ENCODE measurements at regions not wholly inside any gene's neighbourhood (a gene's known extent, or its start where the extent isn't known, plus 50 kb on each side); places are given as distances from the start of the nearest gene placed in this dataset.

DNA sequence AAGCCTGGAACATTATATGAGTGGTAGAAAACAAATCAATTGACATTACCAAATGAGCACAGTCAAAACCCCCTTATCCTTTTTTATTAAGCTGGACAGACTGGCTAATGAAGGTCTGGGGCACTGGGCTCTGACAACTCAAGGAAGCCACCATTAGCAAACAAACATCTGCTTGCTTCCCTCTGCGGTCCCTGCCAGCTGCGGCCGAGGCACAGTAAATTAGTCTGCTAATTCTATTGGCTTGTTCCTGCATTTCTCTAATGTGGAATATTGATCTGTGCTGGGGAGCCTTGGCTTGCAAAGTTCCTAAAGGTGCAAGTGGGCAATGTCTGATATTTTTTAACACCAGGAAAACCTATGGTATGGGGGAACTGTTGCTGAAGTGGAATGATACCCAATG lies 300.3 kb downstream of the MTX2 start (continued):
- TF ChIP-seq, protein P1, sequence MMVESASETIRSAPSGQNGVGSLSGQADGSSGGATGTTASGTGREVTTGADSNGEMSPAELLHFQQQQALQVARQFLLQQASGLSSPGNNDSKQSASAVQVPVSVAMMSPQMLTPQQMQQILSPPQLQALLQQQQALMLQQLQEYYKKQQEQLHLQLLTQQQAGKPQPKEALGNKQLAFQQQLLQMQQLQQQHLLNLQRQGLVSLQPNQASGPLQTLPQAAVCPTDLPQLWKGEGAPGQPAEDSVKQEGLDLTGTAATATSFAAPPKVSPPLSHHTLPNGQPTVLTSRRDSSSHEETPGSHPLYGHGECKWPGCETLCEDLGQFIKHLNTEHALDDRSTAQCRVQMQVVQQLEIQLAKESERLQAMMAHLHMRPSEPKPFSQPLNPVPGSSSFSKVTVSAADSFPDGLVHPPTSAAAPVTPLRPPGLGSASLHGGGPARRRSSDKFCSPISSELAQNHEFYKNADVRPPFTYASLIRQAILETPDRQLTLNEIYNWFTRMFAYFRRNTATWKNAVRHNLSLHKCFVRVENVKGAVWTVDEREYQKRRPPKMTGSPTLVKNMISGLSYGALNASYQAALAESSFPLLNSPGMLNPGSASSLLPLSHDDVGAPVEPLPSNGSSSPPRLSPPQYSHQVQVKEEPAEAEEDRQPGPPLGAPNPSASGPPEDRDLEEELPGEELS (CRISPR knock-in tag; IDR thresholded peaks at IDR 0.05), result no peak
- no peak for TF ChIP-seq ELF4 (CRISPR knock-in tag; IDR thresholded peaks at IDR 0.05; ENCODE audit: low read depth)
- TF ChIP-seq, protein P2, sequence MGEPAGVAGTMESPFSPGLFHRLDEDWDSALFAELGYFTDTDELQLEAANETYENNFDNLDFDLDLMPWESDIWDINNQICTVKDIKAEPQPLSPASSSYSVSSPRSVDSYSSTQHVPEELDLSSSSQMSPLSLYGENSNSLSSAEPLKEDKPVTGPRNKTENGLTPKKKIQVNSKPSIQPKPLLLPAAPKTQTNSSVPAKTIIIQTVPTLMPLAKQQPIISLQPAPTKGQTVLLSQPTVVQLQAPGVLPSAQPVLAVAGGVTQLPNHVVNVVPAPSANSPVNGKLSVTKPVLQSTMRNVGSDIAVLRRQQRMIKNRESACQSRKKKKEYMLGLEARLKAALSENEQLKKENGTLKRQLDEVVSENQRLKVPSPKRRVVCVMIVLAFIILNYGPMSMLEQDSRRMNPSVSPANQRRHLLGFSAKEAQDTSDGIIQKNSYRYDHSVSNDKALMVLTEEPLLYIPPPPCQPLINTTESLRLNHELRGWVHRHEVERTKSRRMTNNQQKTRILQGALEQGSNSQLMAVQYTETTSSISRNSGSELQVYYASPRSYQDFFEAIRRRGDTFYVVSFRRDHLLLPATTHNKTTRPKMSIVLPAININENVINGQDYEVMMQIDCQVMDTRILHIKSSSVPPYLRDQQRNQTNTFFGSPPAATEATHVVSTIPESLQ (CRISPR knock-in tag; IDR thresholded peaks at IDR 0.05), result no peak

DNA sequence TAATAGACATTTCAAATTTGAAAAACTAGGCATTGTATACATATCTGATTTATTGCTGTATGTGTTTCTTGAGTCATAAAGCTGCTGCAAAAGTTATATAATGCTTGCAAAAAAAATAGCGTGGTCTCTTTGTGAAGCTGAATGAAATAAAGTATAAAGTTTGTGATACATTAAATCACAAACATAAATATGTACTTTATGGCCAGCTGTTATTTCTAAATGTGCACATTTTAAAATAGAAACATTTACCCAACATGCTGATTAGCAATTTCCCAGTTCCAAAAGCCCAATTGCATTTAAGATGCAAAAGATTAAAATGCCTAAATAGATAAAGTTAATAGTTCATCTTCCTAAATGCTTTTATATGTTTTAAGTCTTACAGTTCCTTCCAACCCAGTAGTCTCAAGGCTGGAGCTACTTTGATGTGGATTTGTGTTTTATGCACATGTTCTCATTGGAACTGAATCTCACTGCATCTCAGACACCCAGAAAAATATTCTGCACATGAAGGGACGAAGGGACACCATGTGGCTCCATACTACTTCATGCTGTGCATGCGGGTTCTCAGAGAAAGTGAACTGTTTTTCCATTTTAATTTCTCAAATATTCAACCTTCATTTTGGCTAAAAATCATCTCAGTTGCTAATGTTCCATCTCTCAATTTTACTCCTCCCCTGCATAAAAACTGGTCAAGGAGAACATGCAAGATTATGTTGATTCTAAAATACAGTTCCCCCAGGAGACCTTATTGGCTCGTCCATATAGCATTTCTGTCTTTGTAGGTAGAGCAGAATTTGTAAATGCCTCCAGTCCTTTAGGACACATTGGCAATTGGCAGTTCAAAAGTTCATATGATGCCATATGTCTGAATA lies 304.6 kb downstream of the MTX2 start:
- CTCF ChIA-PET, result interaction anchor here (1.0 to 2.3 kb wide), 3 partner anchors 19 to 78 kb away, joined by 3 to 15 read pairs (median 7); no protein-coding TSS in a partner anchor
- POLR2A ChIA-PET, result interaction anchor here (0.8 kb wide), 1 partner anchor 476 kb away, joined by 3 read pairs; no protein-coding TSS in a partner anchor

More for the DNA sequence above, 304.6 kb downstream of the MTX2 start:
- no peak overlapping the region for H3K4me3 Mint-ChIP-seq
- peaks cover 5% of the 10 kb centered on the region for H3K9me3 Mint-ChIP-seq
- H3K27me3 Mint-ChIP-seq (ENCODE audit: low read depth), result no peaks in the 10 kb centered on the region
- DNase-seq (ENCODE audit: low spot score), result no peak
- H3K36me3 Mint-ChIP-seq, result no peaks in the 10 kb centered on the region
- peaks cover 8% of the 10 kb centered on the region for H3K4me1 Mint-ChIP-seq
- no peak overlapping the region for H3K27ac Mint-ChIP-seq
- TF ChIP-seq CBFB (CRISPR knock-in tag; IDR thresholded peaks at IDR 0.05; ENCODE audit: low read depth) (no peak), ZNF317 (CRISPR knock-in tag; IDR thresholded peaks at IDR 0.05; ENCODE audit: borderline replicate concordance, low read depth) (no peak), CREM (CRISPR knock-in tag; IDR thresholded peaks at IDR 0.05) (no peak), ZBTB21 (CRISPR knock-in tag; IDR thresholded peaks at IDR 0.05; ENCODE audit: borderline replicate concordance) (no peak), RELA (CRISPR knock-in tag; IDR thresholded peaks at IDR 0.05; ENCODE audit: borderline replicate concordance) (no peak), KAT7 (CRISPR knock-in tag; IDR thresholded peaks at IDR 0.05; ENCODE audit: borderline replicate concordance) (no peak), ZNF423 (CRISPR knock-in tag; IDR thresholded peaks at IDR 0.05) (no peak)
- TF ChIP-seq, protein P1 (CRISPR knock-in tag; IDR thresholded peaks at IDR 0.05), result no peak
- TF ChIP-seq, protein P3, sequence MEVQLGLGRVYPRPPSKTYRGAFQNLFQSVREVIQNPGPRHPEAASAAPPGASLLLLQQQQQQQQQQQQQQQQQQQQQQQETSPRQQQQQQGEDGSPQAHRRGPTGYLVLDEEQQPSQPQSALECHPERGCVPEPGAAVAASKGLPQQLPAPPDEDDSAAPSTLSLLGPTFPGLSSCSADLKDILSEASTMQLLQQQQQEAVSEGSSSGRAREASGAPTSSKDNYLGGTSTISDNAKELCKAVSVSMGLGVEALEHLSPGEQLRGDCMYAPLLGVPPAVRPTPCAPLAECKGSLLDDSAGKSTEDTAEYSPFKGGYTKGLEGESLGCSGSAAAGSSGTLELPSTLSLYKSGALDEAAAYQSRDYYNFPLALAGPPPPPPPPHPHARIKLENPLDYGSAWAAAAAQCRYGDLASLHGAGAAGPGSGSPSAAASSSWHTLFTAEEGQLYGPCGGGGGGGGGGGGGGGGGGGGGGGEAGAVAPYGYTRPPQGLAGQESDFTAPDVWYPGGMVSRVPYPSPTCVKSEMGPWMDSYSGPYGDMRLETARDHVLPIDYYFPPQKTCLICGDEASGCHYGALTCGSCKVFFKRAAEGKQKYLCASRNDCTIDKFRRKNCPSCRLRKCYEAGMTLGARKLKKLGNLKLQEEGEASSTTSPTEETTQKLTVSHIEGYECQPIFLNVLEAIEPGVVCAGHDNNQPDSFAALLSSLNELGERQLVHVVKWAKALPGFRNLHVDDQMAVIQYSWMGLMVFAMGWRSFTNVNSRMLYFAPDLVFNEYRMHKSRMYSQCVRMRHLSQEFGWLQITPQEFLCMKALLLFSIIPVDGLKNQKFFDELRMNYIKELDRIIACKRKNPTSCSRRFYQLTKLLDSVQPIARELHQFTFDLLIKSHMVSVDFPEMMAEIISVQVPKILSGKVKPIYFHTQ (CRISPR knock-in tag; IDR thresholded peaks at IDR 0.05), result no peak
- TF ChIP-seq, protein P4, sequence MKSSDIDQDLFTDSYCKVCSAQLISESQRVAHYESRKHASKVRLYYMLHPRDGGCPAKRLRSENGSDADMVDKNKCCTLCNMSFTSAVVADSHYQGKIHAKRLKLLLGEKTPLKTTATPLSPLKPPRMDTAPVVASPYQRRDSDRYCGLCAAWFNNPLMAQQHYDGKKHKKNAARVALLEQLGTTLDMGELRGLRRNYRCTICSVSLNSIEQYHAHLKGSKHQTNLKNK (CRISPR knock-in tag; IDR thresholded peaks at IDR 0.05), result no peak
- TF ChIP-seq, protein P5, sequence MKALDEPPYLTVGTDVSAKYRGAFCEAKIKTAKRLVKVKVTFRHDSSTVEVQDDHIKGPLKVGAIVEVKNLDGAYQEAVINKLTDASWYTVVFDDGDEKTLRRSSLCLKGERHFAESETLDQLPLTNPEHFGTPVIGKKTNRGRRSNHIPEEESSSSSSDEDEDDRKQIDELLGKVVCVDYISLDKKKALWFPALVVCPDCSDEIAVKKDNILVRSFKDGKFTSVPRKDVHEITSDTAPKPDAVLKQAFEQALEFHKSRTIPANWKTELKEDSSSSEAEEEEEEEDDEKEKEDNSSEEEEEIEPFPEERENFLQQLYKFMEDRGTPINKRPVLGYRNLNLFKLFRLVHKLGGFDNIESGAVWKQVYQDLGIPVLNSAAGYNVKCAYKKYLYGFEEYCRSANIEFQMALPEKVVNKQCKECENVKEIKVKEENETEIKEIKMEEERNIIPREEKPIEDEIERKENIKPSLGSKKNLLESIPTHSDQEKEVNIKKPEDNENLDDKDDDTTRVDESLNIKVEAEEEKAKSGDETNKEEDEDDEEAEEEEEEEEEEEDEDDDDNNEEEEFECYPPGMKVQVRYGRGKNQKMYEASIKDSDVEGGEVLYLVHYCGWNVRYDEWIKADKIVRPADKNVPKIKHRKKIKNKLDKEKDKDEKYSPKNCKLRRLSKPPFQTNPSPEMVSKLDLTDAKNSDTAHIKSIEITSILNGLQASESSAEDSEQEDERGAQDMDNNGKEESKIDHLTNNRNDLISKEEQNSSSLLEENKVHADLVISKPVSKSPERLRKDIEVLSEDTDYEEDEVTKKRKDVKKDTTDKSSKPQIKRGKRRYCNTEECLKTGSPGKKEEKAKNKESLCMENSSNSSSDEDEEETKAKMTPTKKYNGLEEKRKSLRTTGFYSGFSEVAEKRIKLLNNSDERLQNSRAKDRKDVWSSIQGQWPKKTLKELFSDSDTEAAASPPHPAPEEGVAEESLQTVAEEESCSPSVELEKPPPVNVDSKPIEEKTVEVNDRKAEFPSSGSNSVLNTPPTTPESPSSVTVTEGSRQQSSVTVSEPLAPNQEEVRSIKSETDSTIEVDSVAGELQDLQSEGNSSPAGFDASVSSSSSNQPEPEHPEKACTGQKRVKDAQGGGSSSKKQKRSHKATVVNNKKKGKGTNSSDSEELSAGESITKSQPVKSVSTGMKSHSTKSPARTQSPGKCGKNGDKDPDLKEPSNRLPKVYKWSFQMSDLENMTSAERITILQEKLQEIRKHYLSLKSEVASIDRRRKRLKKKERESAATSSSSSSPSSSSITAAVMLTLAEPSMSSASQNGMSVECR (CRISPR knock-in tag; IDR thresholded peaks at IDR 0.05; ENCODE audit: borderline replicate concordance), result no peak
- ATAC-seq, result no peak

All from WTC11 (cell line).